Spinal cord (tissue), 9 donors: ENCODE measurements at regions not wholly inside any gene's neighbourhood (a gene's known extent, or its start where the extent isn't known, plus 50 kb on each side); places are given as distances from the start of the nearest gene placed in this dataset.

Experiments
- DNase-seq, 6 donors: peaks; one replicate each; pipeline versions ENCODE4 v3.0.0 to v3.0.0-alpha.2; 2013 to 2015; ENCODE audit warnings: low spot score in 6 of 6, low read depth in 4 of 6
- H3K27ac ChIP-seq: one replicate; pipeline ENCODE4 v1.5.1; 2013; ENCODE audit warnings: low read depth, low read length, control low read depth
- H3K27me3 ChIP-seq: one replicate; pipeline ENCODE4 v1.6.1; 2013; ENCODE audit warnings: low read length; ENCODE audit not compliant: control insufficient read depth, insufficient read depth
- H3K36me3 ChIP-seq: one replicate; pipeline ENCODE4 v1.6.1; 2013; ENCODE audit warnings: low read length; ENCODE audit not compliant: control insufficient read depth, insufficient read depth
- H3K4me1 ChIP-seq: one replicate; pipeline ENCODE4 v1.6.1; 2013; ENCODE audit warnings: low read length; ENCODE audit not compliant: control insufficient read depth, insufficient read depth
- H3K4me3 ChIP-seq: one replicate; pipeline ENCODE4 v1.5.1; 2013; ENCODE audit warnings: low read depth, low read length, control low read depth
- H3K9me3 ChIP-seq: one replicate; pipeline ENCODE4 v1.6.1; 2013; ENCODE audit warnings: low read length; ENCODE audit not compliant: control insufficient read depth, insufficient read depth
- WGBS: methylation state at CpG from one replicate; pipeline ENCODE4 v1.1.5; 2013; ENCODE audit warnings: missing lambda C conversion rate; ENCODE audit not compliant: insufficient coverage; 5-methylcytosine and 5-hydroxymethylcytosine counted together
- donor health status: healthy.

- Histone ChIP-seq H3K9me3 (no peaks in the 10 kb centered on the region), H3K36me3 (no peaks in the 10 kb centered on the region), H3K27ac (no peak overlapping the region), H3K4me1 (no peaks in the 10 kb centered on the region), H3K27me3 (no peaks in the 10 kb centered on the region), H3K4me3 (no peak overlapping the region)
- no peak for DNase-seq
These were observed 823.0 kb downstream of the FAT4 start for GRCh38 chr4:126137782-126138170.

- no peak for DNase-seq
- Histone ChIP-seq H3K27ac (no peak overlapping the region), H3K9me3 (no peaks in the 10 kb centered on the region), H3K27me3 (no peaks in the 10 kb centered on the region), H3K36me3 (no peaks in the 10 kb centered on the region), H3K4me1 (no peaks in the 10 kb centered on the region), H3K4me3 (no peak overlapping the region)
- WGBS: 100% methylated on average over 1 of the region's 1 CpG
These were observed 829.9 kb downstream of the FAT4 start for GRCh38 chr4:126144543-126145237.

GRCh38 chr4:126168484-126168883 is 853.7 kb downstream of the FAT4 start:
- no peaks in the 10 kb centered on the region for H3K27me3 ChIP-seq
- no CpG with 5 or more reads among the region's 1 CpG for whole genome bisulfite sequencing
- no peak overlapping the region for H3K27ac ChIP-seq
- no peaks in the 10 kb centered on the region for H3K36me3 ChIP-seq
- no peaks in the 10 kb centered on the region for H3K9me3 ChIP-seq
- H3K4me1 ChIP-seq: no peaks in the 10 kb centered on the region
- no peak overlapping the region for H3K4me3 ChIP-seq
- no peak for DNase-seq

- Histone ChIP-seq H3K9me3 (no peaks in the 10 kb centered on the region), H3K4me1 (no peaks in the 10 kb centered on the region), H3K27ac (no peak overlapping the region), H3K27me3 (no peaks in the 10 kb centered on the region), H3K4me3 (no peak overlapping the region), H3K36me3 (no peaks in the 10 kb centered on the region)
- WGBS: no CpG with 5 or more reads among the region's 1 CpG
- DNase-seq: no peak
These were observed 857.4 kb downstream of the FAT4 start for GRCh38 chr4:126172126-126172525.

- H3K36me3 ChIP-seq: no peaks in the 10 kb centered on the region
- H3K4me3 ChIP-seq: no peak overlapping the region
- H3K27me3 ChIP-seq: no peaks in the 10 kb centered on the region
- WGBS: no CpG with 5 or more reads among the region's 2 CpGs
- H3K27ac ChIP-seq: no peak overlapping the region
- no peaks in the 10 kb centered on the region for H3K9me3 ChIP-seq
- H3K4me1 ChIP-seq: no peaks in the 10 kb centered on the region
- DNase-seq: no peak
These were observed 859.9 kb downstream of the FAT4 start for GRCh38 chr4:126174627-126175026.

- no peak for DNase-seq
- H3K9me3 ChIP-seq: no peaks in the 10 kb centered on the region
- no peaks in the 10 kb centered on the region for H3K27me3 ChIP-seq
These were observed 865.9 kb downstream of the FAT4 start for GRCh38 chr4:126180642-126181041.

GRCh38 chr4:126182336-126182735 is 867.6 kb downstream of the FAT4 start:
- no CpG with 5 or more reads among the region's 1 CpG for WGBS
- H3K27me3 ChIP-seq: no peaks in the 10 kb centered on the region
- H3K36me3 ChIP-seq: no peaks in the 10 kb centered on the region
- H3K9me3 ChIP-seq: no peaks in the 10 kb centered on the region
- H3K4me3 ChIP-seq: no peak overlapping the region
- no peaks in the 10 kb centered on the region for H3K4me1 ChIP-seq
- no peak overlapping the region for H3K27ac ChIP-seq
- no peak for DNase-seq

More at GRCh38 chr4:126180642-126181041, 865.9 kb downstream of the FAT4 start:
- Histone ChIP-seq H3K4me3 (no peak overlapping the region), H3K4me1 (no peaks in the 10 kb centered on the region), H3K36me3 (no peaks in the 10 kb centered on the region), H3K27ac (no peak overlapping the region)

- no CpG with 5 or more reads among the region's 2 CpGs for WGBS
- Histone ChIP-seq H3K36me3 (no peaks in the 10 kb centered on the region), H3K4me3 (no peak overlapping the region), H3K9me3 (no peaks in the 10 kb centered on the region), H3K4me1 (no peaks in the 10 kb centered on the region), H3K27me3 (no peaks in the 10 kb centered on the region), H3K27ac (no peak overlapping the region)
- DNase-seq: no peak
These were observed 868.0 kb downstream of the FAT4 start for GRCh38 chr4:126182786-126183185.

GRCh38 chr4:126183206-126183605 is 868.5 kb downstream of the FAT4 start:
- no peak overlapping the region for H3K27ac ChIP-seq
- 80% methylated on average over 1 of the region's 2 CpGs for WGBS

GRCh38 chr4:126191536-126191935 is 876.8 kb downstream of the FAT4 start:
- Histone ChIP-seq H3K27me3 (no peaks in the 10 kb centered on the region), H3K9me3 (peaks cover 1% of the 10 kb centered on the region), H3K36me3 (no peaks in the 10 kb centered on the region), H3K4me3 (no peak overlapping the region), H3K27ac (no peak overlapping the region), H3K4me1 (no peaks in the 10 kb centered on the region)
- no CpG with 5 or more reads among the region's 2 CpGs for WGBS
- no peak for DNase-seq

More at GRCh38 chr4:126183206-126183605, 868.5 kb downstream of the FAT4 start:
- H3K4me3 ChIP-seq: no peak overlapping the region
- no peaks in the 10 kb centered on the region for H3K4me1 ChIP-seq
- no peaks in the 10 kb centered on the region for H3K36me3 ChIP-seq
- H3K27me3 ChIP-seq: no peaks in the 10 kb centered on the region
- no peaks in the 10 kb centered on the region for H3K9me3 ChIP-seq
- no peak for DNase-seq
